ENCODE measurements at regions not wholly inside any gene's neighbourhood (a gene's known extent, or its start where the extent isn't known, plus 50 kb on each side); places are given as distances from the start of the nearest gene placed in this dataset.

- TF ChIP-seq POLR2AphosphoS5 (IDR thresholded peaks at IDR 0.05; ENCODE audit: insufficient read depth, low read depth, low read length) (no peak), POLR2A (IDR thresholded peaks at IDR 0.05; ENCODE audit: low read depth, low read length) (no peak), MAX (IDR thresholded peaks at IDR 0.05; ENCODE audit: insufficient read depth, insufficient read length) (no peak), CTCF (IDR thresholded peaks at IDR 0.05; ENCODE audit: extremely low read depth in 1 of 2, insufficient read depth in 1 of 2, low read depth in 1 of 2, low read length in 2 of 2) (no peak), EZH2 (IDR thresholded peaks at IDR 0.05; ENCODE audit: borderline replicate concordance, low read depth, low read length, severe bottlenecking) (no peak), JUN (IDR thresholded peaks at IDR 0.05; ENCODE audit: borderline replicate concordance, insufficient read depth, insufficient read length, low read depth) (no peak), FOS (IDR thresholded peaks at IDR 0.05; ENCODE audit: borderline replicate concordance, insufficient read depth, low read length) (no peak)
Observed at GRCh38 chr1:166365081-166365480, 198.3 kb upstream of the FAM78B start.

Data from endothelial cell of umbilical vein (primary cell).